ENCODE measurements at regions not wholly inside any gene's neighbourhood (a gene's known extent, or its start where the extent isn't known, plus 50 kb on each side); places are given as distances from the start of the nearest gene placed in this dataset.

DNA sequence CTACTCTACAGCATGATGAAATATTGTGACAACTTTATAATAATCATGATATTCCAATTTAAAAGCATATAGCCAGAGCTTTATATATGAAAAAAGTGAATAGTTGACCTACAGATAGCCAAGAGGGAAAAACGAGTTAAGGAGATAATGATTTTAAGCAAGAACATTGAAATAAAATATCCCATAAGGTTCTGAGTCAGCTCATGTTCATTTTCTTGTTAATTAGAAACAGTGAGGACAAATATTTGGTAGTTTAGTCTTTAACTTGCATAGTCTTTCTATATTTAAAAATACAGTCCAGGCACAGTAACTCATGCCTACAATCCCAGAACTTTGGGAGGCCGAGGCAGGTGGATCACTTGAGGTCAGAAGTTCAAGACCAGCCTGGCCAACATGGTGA is 55.8 kb upstream of the CDH6 start:
- no peak for DNase-seq

DNA sequence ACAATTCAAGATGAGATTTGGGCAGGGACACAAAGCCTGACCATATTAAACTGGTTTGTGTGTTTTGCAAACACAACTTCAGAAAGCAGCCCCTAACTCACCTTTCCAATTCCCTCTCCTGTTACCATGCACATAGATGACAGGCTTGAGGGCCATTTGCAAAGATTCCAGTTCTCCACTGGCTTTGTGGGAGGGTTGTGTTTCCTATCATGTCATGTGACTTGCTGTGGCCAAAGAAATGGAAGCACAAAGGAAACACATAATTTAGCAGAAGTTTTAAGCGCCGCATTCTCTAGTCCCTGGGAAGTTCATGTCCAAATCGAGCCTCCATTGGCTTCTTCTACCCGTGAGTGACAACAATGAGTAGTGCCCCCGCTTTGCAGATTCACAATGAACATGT is 57.9 kb upstream of the CDH6 start:
- DNase-seq, result no peak

DNA sequence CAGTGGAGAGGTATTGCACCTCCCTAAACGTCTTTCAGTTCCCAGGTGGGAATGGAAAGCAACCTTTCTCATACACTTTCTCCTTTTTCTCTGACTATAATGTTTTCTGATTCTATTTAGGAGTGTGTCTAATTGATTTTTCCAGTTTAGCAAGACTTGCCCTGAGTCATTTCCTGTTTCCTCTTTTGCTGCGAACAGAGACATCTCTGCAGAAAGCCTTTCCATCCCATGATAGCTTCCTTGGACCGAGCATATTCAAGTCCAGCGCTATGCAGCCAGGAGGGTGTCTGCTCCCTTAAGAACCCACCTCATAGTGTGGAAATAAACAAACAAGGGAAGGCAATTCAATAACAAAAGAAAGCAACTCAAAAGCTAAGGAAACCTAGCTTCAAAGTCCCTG is 60.0 kb upstream of the CDH6 start:
- no peak for DNase-seq

DNA sequence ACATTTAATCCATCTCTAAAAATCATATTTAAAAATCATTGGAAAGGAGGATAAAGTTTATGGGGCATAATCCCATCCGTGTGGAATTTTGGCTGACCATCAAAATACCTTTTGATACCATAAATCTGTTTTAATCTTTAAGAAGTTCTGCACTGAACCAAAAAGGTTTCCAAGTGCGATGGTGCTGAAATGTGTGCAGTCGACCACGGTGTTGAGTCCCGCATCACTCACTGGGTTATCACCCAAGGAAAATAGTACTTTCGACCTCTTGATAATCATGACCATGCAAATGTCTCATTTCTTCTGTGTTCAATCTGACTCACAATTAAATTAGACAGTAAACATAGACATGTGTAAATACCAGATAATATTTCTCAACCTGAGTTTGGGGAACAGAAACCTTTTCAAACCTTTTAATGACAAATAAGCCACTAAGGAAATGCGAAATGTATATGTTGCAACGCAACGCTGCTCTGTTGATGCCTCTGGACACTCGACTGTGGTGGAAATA is 62.0 kb upstream of the CDH6 start:
- DNase-seq, result no peak

DNA sequence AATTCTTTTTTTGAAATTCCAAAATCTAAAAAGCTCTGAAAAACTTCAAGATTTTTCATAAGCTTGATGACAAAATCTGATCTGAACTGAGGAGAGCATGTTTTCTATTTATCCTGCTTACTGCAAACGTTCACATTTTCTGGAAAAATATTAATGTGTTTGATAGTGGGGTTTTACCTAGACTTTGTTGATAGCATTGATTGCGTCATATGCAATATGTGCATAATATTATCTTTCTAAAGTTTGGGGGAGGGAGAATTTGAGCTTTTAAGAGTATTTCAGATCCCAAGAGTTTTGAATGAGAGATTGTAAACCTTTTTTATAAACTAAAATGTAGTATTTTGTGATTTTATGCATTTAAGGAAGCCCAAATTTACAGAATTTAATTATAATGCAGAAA is 62.8 kb upstream of the CDH6 start:
- DNase-seq, result no peak

DNA sequence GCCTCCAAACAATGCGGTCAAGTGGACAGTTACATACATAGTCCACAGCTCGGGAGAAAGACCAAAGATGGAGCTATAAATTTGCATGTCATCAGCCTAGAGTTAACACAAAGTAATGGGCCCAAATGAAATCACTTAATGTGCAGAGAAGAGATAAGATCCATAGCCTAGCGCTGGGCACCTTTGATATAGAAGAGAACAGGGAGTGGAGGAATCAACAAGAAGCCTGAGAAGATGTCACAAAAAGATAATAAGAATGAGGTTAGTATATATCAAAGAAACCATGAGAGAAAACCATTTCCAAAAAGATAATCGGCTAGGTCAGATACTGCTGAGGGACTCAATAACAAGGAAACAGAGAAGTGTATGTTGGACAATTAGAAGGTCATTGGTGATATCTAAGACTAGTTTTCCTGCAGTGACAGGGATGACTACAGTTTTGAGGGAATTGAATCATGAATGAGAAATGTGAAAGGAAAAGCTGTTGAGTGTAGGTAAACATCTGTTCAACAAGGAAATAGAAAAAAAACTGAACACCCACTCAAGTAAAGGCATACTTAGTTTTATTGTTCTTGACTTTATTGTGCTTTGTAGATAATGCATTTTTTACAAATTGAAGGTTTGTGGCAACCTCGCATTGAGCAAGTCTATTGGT is 68.7 kb upstream of the CDH6 start:
- DNase-seq, result no peak

DNA sequence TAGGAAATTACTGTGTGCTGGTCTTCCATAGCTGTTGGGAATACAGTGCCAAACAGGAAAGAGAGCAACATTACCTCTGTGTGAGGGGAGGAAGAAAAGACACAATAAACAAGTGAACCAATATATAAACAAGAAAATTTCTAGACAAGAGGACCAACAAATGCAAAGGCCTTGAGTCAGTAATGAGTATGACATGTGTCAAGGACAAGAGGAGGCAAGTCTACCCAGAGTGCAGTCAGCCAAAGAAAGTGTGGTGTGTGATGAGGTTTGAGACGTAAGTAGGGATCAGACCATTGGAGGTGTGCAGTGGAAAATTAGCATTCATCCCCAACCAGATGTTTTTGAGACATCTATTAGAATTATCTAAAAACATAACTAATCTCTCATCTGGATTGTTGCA is 69.5 kb upstream of the CDH6 start:
- no peak for DNase-seq

DNA sequence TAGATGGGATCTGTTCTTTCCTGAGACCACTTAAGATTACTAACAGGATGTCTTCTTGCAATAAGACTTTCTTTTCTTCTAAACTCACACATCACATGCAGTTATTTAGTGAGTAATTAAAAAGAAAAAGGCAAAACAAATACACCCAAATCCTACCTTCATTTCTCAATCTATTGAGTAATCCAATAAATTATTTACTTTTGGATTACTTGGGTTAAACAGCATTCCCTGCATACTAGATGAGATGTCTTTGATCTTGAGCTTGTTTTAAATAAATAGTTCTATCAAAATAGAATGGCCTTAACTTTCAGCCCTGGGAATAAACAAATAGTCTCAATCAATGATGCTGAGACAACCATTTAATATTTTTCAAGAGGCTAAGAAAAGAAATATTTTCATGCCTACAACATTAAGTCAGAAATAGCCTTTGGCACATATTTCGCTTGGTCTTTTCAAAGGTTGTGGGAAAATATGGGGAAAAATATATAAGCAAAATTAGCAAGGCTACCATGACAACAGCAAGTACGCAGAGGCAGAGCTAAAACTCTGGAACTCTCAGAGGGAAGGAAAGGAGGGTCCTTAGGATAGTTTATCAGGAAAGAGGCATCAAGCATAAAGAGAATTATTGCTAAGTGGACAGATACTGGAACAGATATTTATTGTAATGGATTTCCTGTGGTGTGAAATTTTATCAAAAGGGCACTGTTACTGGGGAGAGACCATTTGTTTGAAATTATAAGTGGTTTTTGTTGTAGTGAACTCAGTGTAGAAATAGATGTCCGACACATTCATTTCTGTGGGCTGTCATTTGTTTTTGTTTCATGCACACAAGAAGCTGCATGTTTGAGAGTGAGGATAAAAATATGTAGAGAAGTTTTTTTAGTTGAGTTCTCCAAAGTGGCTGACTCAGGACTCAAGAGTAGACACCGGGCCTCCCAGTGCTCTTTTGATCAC is 70.2 kb upstream of the CDH6 start:
- no peak for DNase-seq

DNA sequence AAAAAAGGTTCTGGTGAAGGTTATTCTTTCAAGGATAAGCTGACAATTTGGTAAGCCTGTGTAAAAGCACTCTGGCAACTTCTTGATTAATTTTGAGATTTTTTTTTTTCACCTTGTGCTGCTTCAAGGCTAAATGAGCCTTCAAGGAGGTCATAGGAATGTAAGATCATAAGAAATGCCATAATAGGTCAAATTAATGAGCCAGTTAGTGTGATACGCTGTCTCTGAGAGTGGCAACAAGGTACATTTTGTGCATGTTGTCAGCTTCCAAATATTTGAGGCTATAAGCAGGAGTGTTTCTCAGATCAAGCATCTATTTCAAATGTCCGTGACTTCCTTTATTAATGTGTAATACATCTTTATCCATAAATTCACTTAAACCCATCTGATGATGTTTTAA is 72.3 kb upstream of the CDH6 start:
- DNase-seq, result no peak

DNA sequence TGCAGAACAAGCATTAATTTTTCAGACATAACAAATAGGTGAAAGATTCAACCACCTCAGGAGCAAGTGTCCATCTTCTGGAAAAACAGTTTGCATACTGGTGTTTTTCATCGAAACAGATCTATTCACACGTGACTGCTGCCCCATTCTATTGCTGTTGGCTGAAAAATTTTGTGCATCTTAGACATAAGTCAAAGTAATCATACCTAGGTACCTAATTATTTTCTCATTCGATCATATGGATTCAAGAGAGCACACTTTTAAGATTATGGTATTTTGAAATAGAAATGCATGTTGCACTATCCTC is 72.9 kb upstream of the CDH6 start:
- no peak for DNase-seq

DNA sequence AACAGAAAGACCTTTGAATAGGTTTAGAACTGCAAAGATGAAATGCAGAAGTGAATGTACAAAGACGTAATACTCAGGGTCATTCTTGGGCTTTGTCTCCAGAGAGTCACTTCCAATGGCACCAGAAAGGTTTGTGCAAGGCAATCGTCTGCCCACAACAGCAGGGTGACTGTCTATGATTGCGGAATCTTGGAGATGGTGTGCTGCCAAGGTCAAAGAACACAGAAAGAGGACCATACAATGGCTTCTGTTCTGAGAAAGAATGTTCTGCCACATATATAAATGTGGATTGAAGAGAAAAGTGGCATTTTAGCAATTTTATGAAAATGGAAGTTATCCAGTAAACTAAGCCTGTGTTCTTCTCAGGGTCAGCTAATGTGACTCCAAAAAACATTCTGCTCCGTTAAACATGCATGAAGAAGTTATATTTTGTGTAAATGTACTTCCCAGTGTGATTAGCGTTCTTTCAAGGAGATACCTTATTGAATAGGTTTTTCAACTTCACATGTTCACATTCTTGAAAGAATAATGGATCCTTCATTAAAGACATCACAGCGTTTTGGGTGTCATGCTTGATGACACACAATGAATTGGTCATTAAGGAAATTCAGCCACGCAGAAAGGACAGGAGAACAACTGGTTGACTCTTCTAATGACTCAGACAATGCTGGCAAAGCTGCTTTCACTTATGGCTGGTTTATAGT is 73.4 kb upstream of the CDH6 start:
- DNase-seq, result peak; percentile 26

DNA sequence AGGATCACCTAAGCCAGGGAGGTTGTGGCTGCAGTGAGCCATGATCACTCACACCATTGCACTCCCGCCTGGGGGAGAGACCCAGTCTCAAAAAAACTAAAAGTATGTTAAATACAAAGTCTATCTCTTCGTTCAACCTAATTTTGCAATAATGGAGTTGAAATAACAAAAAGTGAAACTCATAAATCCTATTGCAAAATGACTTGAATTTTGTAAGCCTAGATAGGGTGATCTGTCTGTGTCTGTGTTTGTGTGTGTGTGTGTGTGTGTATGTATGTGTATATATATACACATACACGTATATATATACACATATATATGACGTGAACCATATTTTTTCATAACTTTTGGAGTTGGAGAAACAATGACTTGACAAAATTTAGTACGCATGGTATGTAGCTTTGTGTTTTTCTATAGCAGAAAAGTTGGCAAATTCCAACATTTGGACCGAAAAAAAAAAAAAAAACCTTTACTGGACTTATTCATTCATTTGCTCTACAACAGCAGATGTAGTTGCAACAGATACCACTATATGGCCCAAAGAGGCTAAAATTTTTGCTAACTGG is 76.9 kb upstream of the CDH6 start:
- no peak for DNase-seq

DNA sequence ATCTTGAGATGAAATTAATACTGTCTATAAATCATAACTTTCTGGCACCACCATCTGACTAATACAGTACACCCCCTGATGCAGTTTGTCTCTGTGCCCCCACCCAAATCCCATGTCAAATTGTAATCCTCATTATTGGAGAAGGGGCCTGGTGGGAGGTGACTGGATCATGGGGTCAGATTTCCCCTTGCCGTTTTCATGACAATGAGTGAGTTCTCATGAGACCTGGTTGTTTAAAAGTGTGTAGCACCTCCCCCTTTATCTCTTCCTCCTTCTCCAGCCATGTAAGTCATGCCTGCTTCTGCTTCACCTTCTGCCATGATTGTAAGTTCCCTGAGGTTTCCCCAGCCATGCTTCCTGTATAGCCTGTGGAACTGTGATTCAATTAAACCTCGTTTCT is 78.7 kb upstream of the CDH6 start:
- no peak for DNase-seq

DNA sequence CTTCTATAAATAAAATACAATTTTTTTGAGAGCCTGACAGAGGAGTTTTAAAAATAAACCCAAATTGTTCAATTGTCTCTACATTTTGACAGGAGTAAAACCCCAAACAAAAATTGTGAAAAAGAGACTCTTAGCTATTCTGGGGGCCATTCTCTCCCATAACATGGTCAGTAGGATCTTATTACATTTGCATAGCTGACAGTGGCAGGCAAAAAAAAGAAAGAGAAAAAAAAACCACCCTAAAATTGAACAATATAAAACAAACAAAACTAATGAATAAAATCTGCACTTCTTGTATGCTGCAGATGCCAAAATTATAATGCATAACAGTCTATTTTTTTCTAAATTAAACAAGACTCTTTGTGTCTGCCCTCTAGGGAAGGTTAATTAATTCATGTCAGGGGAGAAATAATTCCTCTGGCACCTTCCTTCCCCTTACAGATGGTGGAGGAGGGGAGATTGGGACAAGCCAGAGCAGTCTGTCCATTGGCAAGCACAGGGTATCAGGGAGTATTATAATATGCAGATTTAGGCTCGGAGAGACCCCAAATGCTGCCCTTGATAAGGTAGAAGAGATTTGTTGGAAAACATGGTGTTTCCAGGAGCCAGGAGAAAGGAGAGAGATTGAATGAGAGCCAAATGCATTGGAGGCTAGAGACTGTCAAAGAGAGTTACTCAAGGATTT is 79.7 kb upstream of the CDH6 start:
- DNase-seq, result peak; percentile 48

DNA sequence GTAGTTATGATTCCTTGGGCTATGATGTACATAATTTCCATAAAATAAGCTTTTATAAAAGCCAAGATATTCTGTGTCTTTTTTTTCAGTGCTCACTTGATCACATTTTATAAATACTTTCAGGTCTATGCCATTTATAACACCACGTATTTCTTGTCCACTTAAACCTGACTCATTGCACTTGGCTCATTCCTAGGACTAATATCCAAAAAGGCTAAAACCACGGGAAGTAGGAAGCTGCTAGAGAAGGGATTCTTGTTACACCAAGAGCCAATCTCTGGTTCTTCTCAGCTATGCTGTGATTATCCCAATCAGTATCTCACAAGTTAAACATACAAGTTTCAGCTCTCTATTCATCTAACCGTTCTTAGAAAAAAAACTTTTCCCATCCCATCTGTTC is 80.4 kb upstream of the CDH6 start:
- no peak for DNase-seq

DNA sequence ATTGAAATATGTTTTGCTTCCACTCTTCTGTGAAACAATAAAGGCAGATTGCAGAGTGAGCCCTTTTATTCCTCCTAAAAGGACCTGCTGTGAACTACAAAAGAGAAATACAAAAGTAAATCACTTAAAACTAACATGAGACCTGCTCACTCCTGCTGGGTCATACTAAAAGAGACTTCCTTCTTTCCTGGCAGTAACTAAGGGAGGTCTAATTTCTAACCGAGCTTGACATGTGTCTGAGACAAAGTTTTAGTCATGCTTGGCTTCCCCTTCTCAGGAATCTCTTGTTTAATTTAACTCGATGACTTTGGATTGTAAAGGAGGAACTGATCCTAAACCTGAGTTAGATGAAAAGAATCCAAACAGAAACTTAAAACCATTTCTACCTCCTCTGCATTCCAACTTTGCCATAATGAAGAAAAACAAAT is 86.4 kb upstream of the CDH6 start:
- peak; percentile 21 for DNase-seq

DNA sequence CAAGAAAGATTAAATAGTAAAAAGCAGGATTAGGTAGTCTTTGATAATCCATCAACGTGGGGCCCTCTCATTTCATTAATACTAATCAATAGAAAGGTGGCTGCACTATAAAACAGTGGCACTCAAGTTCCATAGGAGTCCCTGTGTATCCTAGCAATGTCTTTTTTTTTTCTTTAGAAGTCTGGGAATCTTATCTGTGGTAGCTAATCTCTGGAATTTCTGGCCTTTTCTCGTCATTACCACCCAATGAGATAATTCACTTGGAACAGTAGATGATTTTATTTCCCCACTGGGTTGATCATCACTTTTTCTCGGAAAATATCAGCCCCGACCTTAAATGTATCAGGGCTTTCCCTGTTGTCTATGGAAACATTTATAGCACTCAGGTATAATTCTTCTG is 86.8 kb upstream of the CDH6 start:
- no peak for DNase-seq

DNA sequence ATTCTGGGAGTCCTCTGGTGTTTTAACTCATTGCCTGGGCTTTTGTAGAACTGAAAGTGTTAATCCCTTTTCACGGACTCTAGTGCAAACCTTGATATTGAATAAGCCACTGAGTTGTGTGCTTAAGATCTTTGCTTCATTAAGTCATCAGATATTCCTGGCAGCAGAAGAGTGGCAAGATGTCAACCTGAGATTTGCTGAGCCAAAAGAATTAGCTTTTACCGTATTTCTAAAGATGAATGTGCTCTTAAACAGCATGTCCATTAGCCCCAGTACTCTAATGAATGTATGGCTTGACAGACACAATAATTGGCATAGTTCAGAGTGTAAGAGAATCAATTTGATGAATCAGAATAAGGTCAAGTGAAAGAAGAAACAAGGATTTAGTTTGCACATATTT is 87.2 kb upstream of the CDH6 start:
- DNase-seq, result peak; percentile 72

DNA sequence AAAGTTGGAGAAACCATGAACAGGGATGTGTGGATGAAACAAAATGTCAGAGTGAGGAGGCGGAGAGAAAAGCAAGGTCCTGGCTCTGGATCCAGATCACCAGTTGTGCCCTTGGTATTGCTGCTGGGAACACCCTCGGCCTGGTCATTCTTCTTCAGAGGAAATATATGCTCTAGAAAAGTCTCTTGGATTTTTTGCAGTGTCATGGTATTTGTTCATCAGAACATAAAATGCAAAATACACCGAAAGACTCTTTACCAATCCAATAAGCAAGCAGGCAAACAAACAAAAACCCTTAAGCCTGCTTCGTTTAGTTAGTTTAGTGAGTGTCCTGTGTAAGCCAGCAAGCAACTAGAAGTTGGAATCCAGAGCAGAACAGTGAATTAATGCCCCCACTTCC is 88.7 kb upstream of the CDH6 start:
- no peak for DNase-seq

DNA sequence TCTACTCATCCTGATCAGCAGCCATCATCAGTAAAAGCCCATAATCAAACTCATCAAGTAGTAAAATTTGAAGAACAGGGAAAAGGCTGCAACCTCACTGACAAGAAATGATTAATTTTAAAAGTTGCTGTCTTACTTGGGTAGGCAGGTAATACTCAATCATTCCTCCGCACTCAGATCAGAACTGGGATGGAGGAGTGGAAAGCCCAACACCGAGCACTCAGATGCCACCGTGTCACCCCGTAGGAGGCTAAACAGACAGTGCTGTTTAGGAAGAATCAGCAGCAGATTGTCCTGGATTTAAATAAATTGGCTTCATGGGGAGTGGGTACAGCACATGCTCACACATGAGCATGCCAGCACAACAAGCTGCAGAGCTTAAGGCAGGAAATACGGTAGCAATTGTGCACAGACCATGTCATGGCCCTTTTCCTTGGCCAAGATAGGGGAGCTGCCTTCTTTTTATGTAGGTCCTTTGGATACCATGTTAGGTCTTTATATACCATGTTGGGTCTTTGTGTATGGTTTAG is 92.6 kb upstream of the CDH6 start:
- no peak for DNase-seq

DNA sequence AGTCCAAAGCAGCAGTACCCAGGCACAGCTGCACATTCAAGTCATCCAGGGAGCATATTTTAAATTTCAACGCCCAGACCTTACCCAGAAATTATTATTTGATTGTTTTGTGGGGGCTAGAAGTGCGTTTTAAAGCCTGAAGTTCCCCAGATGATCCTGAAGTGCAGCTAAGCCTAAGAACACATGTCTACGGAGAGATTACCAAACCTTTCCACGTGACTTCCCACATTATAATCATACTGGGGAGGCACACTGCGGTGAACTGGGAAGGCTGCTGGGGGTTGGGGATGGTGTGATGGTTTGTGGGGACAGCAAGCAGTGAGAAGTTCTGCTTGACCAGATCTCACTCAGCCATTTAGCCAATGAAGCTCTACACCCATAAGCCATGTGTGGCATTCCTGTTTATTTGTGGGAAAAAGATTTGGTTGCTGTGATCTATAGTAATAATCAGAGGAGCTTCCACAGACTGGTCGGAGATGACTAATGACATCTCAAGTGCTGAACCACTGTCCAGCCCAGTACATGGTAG is 93.4 kb upstream of the CDH6 start:
- DNase-seq, result no peak

DNA sequence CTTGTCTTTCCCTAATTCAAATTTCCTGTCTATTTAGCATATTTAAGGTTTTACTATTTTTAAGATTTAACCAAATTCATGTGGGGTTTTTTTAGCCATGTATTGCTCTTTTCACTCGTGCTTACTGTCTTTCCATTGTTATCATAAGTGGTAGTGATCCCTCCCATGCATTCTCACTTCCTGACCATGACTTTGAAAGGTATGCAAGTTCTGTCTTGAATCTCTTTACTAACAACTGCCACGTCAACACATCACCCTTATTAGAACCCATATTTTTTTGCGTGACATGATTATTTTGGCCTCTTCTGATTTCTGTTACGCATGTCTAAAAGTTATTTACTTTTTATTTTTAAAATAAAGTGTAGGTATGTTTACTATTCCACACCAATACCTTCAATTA is 94.7 kb upstream of the CDH6 start:
- DNase-seq, result no peak

Data from NCI-H446 treated with DMSO at 0.1 percent for 48 hours (cell line).